Choroid plexus epithelial cell (primary cell): ENCODE measurements at regions not wholly inside any gene's neighbourhood (a gene's known extent, or its start where the extent isn't known, plus 50 kb on each side); places are given as distances from the start of the nearest gene placed in this dataset.
"Not testable (repeated sequence)": the region's sequence is repeated elsewhere in the genome, so short reads cannot be mapped to it uniquely, and the experiment has no call there.

Experiments
- DNase-seq: peaks from one replicate; pipeline ENCODE4 v3.0.0-alpha.2; 2010; ENCODE audit warnings: low read depth
- H3K4me3 ChIP-seq: 2 replicates; pipeline ENCODE4 v1.5.1; 2011; ENCODE audit warnings: low read depth, mild to moderate bottlenecking, control low read depth, low read length, moderate library complexity
- TF ChIP-seq, protein P1 (sequence below): conservative IDR thresholded peaks from 2 replicates; pipeline ENCODE4 v1.5.1; 2011; ENCODE audit warnings: low read depth, mild to moderate bottlenecking, control low read depth, inconsistent platforms, low read length, moderate library complexity

DNA sequence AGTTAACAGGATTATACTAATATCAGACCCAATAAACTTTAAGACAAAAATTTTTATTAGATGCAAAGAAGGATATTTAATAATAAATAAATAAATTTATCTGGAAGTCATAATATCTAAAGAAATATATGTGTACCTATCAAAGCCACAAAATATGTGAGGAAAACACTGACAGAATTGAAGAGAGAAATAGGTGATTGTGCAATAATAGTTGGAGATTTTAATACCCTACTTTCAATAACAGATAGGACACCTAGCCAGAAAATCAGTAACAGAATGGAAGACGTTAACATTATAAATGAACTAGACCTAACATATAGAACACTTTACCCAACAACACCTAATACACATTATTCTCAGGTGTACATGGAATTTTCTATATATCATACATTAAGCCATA is 541.4 kb upstream of the SMC2 start:
- DNase-seq = no peak
- H3K4me3 ChIP-seq = no peak overlapping the region

DNA sequence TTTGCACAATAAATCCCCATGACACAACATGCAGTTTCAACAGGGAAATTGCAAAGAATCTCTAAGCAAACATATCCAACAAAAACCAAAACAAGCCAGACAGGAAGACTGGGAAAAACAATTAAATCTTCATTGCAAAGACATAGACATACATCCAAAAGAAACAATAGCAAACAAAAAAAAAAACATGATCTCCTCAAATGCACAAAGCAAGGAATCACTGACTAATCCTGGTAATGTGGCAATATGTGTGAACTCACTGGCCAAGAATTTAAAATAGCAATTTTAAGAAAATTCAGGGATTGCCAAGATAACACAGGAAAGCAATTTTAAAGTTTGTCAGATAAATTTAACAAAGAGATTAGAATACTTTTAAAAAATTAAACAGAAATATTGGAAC is 520.1 kb upstream of the SMC2 start:
- H3K4me3 ChIP-seq = no peak overlapping the region
- TF ChIP-seq, protein P1, sequence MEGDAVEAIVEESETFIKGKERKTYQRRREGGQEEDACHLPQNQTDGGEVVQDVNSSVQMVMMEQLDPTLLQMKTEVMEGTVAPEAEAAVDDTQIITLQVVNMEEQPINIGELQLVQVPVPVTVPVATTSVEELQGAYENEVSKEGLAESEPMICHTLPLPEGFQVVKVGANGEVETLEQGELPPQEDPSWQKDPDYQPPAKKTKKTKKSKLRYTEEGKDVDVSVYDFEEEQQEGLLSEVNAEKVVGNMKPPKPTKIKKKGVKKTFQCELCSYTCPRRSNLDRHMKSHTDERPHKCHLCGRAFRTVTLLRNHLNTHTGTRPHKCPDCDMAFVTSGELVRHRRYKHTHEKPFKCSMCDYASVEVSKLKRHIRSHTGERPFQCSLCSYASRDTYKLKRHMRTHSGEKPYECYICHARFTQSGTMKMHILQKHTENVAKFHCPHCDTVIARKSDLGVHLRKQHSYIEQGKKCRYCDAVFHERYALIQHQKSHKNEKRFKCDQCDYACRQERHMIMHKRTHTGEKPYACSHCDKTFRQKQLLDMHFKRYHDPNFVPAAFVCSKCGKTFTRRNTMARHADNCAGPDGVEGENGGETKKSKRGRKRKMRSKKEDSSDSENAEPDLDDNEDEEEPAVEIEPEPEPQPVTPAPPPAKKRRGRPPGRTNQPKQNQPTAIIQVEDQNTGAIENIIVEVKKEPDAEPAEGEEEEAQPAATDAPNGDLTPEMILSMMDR = no peak
- DNase-seq = peak; percentile 1

More for the DNA sequence above, 541.4 kb upstream of the SMC2 start:
- TF ChIP-seq, protein P1 = no peak

DNA sequence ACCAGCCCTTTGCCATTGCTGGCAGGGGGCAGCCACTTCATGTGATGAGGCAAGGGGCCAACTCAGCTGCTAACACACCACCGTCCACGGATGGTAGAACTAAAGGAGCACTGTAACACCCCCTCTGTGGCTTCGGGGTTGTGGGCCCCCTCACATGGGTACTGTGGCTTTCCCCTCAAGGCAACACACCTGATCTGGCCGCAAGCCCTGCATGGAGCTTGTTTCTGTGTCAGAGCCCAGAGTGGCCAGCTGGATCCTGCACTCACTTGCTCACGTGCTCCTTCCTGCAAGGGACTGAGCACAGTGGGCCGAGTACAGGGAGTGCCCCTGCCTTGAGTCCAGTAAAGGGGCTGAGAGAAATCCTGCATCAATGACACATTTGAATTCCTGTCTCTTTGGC is 507.4 kb upstream of the SMC2 start:
- no peak for DNase-seq
- TF ChIP-seq, protein P1 = no peak
- H3K4me3 ChIP-seq = no peak overlapping the region

DNA sequence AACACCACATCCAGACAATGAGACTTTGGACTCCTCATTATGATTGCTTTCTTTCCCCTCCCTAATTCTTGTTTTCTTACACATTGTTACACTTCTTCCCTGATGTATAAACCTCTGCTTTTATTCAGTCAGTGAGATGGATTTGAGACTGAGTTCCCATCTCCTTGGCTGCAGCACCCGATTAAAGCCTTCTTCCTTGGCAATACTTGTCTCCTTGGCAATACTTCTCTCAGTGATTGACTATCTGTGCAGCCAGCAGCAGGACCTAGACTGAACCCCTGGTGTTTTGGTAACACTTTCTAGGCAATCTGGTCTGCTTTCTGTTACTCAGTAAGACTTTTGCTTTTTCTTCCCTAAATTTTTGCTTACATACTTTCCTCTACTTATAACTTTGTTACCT is 492.8 kb upstream of the SMC2 start:
- H3K4me3 ChIP-seq = no peak overlapping the region
- DNase-seq = no peak
- TF ChIP-seq, protein P1 = no peak

DNA sequence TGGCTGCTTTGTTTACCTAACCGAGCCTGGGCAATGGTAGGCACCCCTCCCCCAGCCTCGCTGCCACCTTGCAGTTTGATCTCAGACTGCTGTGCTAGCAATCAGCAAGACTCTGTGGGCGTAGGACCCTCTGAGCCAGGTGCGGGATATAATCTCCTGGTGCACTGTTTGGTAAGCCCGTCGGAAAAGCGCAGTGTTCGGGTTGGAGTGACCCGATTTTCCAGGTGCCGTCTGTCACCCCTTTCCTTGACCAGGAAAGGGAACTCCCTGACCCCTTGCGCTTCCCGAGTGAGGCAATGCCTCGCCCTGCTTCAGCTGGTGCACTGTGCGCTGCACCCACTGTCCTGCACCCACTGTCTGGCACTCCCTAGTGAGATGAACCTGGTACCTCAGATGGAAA is 482.2 kb upstream of the SMC2 start:
- H3K4me3 ChIP-seq, DNase-seq: not testable (repeated sequence)

DNA sequence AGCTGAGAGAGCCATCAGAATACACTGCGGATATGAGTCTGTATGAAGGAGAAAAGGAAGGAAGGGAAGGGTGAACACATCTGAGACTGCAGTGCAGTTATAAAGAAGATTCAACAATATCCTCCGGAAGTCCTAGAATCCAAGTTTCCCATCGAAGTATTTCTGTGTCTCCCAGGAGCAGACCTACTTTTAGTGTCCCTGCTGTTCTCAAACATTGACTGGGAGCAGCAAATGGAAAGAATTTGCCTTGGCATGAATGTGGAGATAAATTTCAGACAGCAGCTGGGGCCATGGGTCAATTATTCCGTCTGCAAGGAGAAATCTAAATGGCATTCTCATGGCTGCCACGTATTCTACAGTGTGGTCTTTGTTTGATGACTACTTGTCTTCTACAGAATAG is 478.1 kb upstream of the SMC2 start:
- TF ChIP-seq, protein P1 = no peak
- no peak for DNase-seq

DNA sequence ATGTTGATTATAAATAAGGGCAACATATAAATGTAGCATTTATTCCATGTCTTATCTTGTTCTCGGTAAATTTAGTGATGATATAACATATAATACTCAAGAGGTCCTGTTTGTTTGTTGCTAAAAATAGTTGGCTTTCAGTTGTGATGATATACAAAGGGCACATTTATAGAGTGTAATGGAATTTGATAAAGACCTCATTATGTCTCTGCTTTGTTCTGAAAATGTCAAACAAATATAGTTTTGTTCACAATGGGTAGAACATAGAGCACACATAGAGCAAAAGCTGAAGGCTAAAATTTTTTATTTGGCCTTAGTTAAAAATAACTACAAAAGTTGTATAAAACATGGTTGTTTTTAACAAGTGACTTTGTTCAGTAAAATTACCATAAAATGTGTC is 477.1 kb upstream of the SMC2 start:
- no peak for DNase-seq
- H3K4me3 ChIP-seq = no peak overlapping the region
- TF ChIP-seq, protein P1 = no peak

More for the DNA sequence above, 478.1 kb upstream of the SMC2 start:
- H3K4me3 ChIP-seq = no peak overlapping the region
